Hepatocyte (in vitro differentiated cells): ENCODE measurements at regions not wholly inside any gene's neighbourhood (a gene's known extent, or its start where the extent isn't known, plus 50 kb on each side); places are given as distances from the start of the nearest gene placed in this dataset.
A peak's percentile ranks its signal among the peaks of the same experiment; 100 is the strongest.

Experiments
- DNase-seq: peaks from one replicate; pipeline ENCODE4 v3.0.0-alpha.2; 2016; ENCODE audit warnings: low spot score
- H2AFZ ChIP-seq: fragments of 200-600 bp; sonication (generic); 2 replicates; pipeline ENCODE4 v1.6.0; 2016; ENCODE audit warnings: antibody characterized with exemption, mild to moderate bottlenecking
- H3K27ac ChIP-seq: fragments of 200-600 bp; sonication (generic); 2 replicates; pipeline ENCODE4 v1.5.1; 2016; ENCODE audit warnings: mild to moderate bottlenecking
- H3K27me3 ChIP-seq: fragments of 200-600 bp; sonication (generic); 2 replicates; pipeline ENCODE4 v1.6.1; 2016
- H3K36me3 ChIP-seq: fragments of 200-600 bp; sonication (generic); replicated peaks from 2 replicates; pipeline ENCODE4 v1.5.1; 2016; ENCODE audit warnings: low read depth; ENCODE audit not compliant: insufficient read depth
- H3K4me1 ChIP-seq: fragments of 200-600 bp; sonication (generic); 2 replicates; pipeline ENCODE4 v1.5.1; 2016; ENCODE audit warnings: mild to moderate bottlenecking, moderate library complexity; ENCODE audit not compliant: insufficient read depth
- H3K4me2 ChIP-seq: fragments of 200-600 bp; sonication (generic); 2 replicates; pipeline ENCODE4 v1.6.0; 2016
- H3K4me3 ChIP-seq: fragments of 200-600 bp; sonication (generic); 2 replicates; pipeline ENCODE4 v1.5.1; 2016; ENCODE audit warnings: mild to moderate bottlenecking
- H3K79me2 ChIP-seq: fragments of 200-600 bp; sonication (generic); 2 replicates; pipeline ENCODE4 v1.6.0; 2017; ENCODE audit warnings: mild to moderate bottlenecking
- H3K9me2 ChIP-seq: fragments of 200-600 bp; sonication (generic); replicated peaks from 2 replicates; pipeline ENCODE4 v1.6.0; 2017; ENCODE audit warnings: mild to moderate bottlenecking; ENCODE audit not compliant: insufficient read depth
- H3K9me3 ChIP-seq: fragments of 200-600 bp; sonication (generic); 2 replicates; pipeline ENCODE4 v1.5.1; 2016; ENCODE audit warnings: low read depth, mild to moderate bottlenecking
- H4K20me1 ChIP-seq: fragments of 200-600 bp; sonication (generic); 2 replicates; pipeline ENCODE4 v1.6.0; 2016; ENCODE audit warnings: mild to moderate bottlenecking; ENCODE audit not compliant: insufficient read depth, poor library complexity, severe bottlenecking
- EZH2 ChIP-seq: fragments of 200-600 bp; sonication (generic); IDR thresholded peaks from 2 replicates; pipeline ENCODE4 v1.6.1; 2016; ENCODE audit warnings: antibody characterized with exemption, mild to moderate bottlenecking, borderline replicate concordance
- EZH2phosphoT487 ChIP-seq: fragments of 200-600 bp; sonication (generic); IDR thresholded peaks from one replicate; pipeline ENCODE4 v1.6.1; 2018; ENCODE audit warnings: antibody characterized with exemption, mild to moderate bottlenecking, low read depth, moderate library complexity; ENCODE audit not compliant: unreplicated experiment, severe bottlenecking
- WGBS: methylation state at CpG from one replicate; pipeline ENCODE4 v1.1.6; 2016; ENCODE audit warnings: low lambda C conversion rate; ENCODE audit errors: missing lambda C conversion rate; 5-methylcytosine and 5-hydroxymethylcytosine counted together
- TF ChIP-seq, protein P1 (sequence below): fragments of 200-600 bp; sonication (generic); IDR thresholded peaks from 2 replicates; pipeline ENCODE4 v1.5.1; 2016; ENCODE audit warnings: antibody characterized with exemption, mild to moderate bottlenecking; ENCODE audit not compliant: poor library complexity

DNA sequence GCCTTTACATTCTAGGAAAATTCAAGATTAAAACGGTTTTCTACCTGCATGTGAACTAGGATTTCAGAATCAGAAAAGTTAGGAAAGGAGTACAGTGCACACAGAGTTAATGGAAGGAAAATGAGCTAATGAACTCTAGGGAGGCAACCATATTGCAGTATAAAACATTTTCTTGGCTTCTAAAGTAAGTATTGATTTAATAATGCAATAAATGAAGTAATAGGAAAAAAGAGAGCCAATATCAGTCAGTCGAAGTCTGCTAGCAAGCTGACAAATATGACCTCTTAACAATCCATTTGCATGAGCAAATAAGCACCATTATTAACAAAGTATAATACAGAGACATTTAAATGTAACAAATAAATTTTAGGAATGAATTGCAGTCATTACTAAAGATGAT is 80.2 kb upstream of the COL3A1 start:
- Histone ChIP-seq H3K79me2 (peaks cover 4% of the 10 kb centered on the region), H3K4me3 (no peak overlapping the region), H3K27me3 (no peaks in the 10 kb centered on the region), H3K4me1 (peaks cover 13% of the 10 kb centered on the region), H3K9me3 (no peaks in the 10 kb centered on the region), H3K27ac (peak overlapping the region; percentile 85), H3K36me3 (no peaks in the 10 kb centered on the region), H2AFZ (no peak overlapping the region), H3K9me2 (no peaks in the 10 kb centered on the region), H4K20me1 (no peaks in the 10 kb centered on the region), H3K4me2 (peak overlapping the region; percentile 54)
- DNase-seq: no peak
- 43% methylated on average over 2 of the region's 2 CpGs for WGBS
- TF ChIP-seq EZH2 (no peak), EZH2phosphoT487 (no peak)
- TF ChIP-seq, protein P1, sequence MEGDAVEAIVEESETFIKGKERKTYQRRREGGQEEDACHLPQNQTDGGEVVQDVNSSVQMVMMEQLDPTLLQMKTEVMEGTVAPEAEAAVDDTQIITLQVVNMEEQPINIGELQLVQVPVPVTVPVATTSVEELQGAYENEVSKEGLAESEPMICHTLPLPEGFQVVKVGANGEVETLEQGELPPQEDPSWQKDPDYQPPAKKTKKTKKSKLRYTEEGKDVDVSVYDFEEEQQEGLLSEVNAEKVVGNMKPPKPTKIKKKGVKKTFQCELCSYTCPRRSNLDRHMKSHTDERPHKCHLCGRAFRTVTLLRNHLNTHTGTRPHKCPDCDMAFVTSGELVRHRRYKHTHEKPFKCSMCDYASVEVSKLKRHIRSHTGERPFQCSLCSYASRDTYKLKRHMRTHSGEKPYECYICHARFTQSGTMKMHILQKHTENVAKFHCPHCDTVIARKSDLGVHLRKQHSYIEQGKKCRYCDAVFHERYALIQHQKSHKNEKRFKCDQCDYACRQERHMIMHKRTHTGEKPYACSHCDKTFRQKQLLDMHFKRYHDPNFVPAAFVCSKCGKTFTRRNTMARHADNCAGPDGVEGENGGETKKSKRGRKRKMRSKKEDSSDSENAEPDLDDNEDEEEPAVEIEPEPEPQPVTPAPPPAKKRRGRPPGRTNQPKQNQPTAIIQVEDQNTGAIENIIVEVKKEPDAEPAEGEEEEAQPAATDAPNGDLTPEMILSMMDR: no peak

DNA sequence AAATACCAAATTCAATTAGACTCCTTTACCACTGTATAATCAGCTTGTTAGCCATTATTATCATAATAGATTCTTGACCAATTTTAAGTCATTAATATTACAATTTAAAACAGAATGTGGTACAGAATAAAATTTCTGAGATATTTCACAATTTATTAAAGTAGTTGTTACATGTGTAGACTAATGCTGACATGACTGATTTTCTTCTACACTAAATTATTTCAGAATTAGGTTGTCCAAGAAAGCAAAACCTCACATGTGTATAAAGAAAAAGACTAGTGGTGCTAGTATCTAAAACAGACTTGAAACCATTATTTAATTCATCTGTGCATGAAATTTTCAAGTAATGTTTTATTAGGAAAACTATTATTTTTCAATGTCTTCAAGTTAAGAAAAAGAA is 79.2 kb upstream of the COL3A1 start:
- H3K36me3 ChIP-seq: no peaks in the 10 kb centered on the region
- peaks cover 13% of the 10 kb centered on the region for H3K4me1 ChIP-seq
- H2AFZ ChIP-seq: no peak overlapping the region
- no peaks in the 10 kb centered on the region for H3K9me2 ChIP-seq
- H3K9me3 ChIP-seq: no peaks in the 10 kb centered on the region
- H3K79me2 ChIP-seq: peaks cover 2% of the 10 kb centered on the region
- TF ChIP-seq EZH2 (no peak), EZH2phosphoT487 (no peak)
- TF ChIP-seq, protein P1: no peak
- no peak overlapping the region for H3K4me2 ChIP-seq
- no peak overlapping the region for H3K4me3 ChIP-seq
- no peak for DNase-seq
- H3K27me3 ChIP-seq: no peaks in the 10 kb centered on the region
- H3K27ac ChIP-seq: peak overlapping the region; percentile 85
- H4K20me1 ChIP-seq: no peaks in the 10 kb centered on the region

DNA sequence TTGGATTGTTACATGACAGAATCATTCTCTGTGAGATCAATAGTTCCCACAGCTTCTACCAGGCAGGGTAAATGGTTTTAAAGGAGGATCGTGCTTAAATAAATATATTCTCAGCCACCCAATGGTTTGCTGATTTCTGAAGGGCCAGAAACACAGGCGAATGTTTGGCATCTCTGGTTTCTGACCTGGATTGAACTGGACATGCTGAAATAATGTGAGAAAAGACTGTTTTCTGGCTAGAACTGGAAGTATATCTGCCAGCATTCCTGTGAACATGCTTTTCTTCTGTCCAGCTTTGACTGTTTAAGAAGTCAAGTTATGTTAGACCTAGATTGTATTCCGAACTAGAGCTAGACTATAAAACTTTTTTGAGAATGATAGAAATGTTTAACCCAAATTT is 77.1 kb upstream of the COL3A1 start:
- no peak for DNase-seq
- no peaks in the 10 kb centered on the region for H3K9me3 ChIP-seq
- TF ChIP-seq EZH2phosphoT487 (no peak), EZH2 (no peak)
- TF ChIP-seq, protein P1: no peak
- WGBS: 67% methylated on average over 3 of the region's 3 CpGs
- no peaks in the 10 kb centered on the region for H4K20me1 ChIP-seq
- no peak overlapping the region for H2AFZ ChIP-seq
- peaks cover 13% of the 10 kb centered on the region for H3K4me1 ChIP-seq
- no peaks in the 10 kb centered on the region for H3K36me3 ChIP-seq
- H3K27ac ChIP-seq: peak overlapping the region; percentile 58
- H3K4me2 ChIP-seq: peak overlapping the region; percentile 52
- no peaks in the 10 kb centered on the region for H3K27me3 ChIP-seq
- peaks cover 4% of the 10 kb centered on the region for H3K79me2 ChIP-seq
- no peak overlapping the region for H3K4me3 ChIP-seq
- H3K9me2 ChIP-seq: no peaks in the 10 kb centered on the region

DNA sequence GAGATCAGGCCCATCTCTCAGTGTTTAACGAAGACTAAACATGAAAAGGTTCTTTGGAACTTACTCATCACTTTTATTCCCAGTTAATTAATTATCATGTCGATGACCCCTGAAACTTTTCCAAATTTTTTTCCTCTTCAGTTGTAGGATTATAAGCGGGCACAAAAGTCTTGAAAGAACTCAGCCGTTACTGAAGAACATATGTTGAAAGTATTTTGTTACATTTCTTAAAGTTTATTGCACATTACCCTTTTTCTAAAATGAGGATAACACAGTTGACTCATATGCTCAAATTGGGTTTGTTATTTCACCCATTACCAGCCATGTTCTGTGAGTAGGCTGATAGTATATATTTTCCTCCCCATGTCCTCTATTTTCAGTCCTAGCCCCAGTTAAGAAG is 75.9 kb upstream of the COL3A1 start:
- peak overlapping the region; percentile 58 for H3K27ac ChIP-seq
- H3K9me3 ChIP-seq: no peaks in the 10 kb centered on the region
- TF ChIP-seq, protein P1: no peak
- TF ChIP-seq EZH2 (no peak), EZH2phosphoT487 (no peak)
- WGBS: 65% methylated on average over 4 of the region's 4 CpGs
- no peak for DNase-seq
- no peaks in the 10 kb centered on the region for H3K36me3 ChIP-seq
- H4K20me1 ChIP-seq: no peaks in the 10 kb centered on the region
- H3K9me2 ChIP-seq: no peaks in the 10 kb centered on the region
- H3K79me2 ChIP-seq: peaks cover 4% of the 10 kb centered on the region
- no peak overlapping the region for H3K4me2 ChIP-seq
- H3K4me3 ChIP-seq: no peak overlapping the region
- no peak overlapping the region for H2AFZ ChIP-seq
- peaks cover 13% of the 10 kb centered on the region for H3K4me1 ChIP-seq
- no peaks in the 10 kb centered on the region for H3K27me3 ChIP-seq
